ENCODE measurements at regions not wholly inside any gene's neighbourhood (a gene's known extent, or its start where the extent isn't known, plus 50 kb on each side); places are given as distances from the start of the nearest gene placed in this dataset.

DNA sequence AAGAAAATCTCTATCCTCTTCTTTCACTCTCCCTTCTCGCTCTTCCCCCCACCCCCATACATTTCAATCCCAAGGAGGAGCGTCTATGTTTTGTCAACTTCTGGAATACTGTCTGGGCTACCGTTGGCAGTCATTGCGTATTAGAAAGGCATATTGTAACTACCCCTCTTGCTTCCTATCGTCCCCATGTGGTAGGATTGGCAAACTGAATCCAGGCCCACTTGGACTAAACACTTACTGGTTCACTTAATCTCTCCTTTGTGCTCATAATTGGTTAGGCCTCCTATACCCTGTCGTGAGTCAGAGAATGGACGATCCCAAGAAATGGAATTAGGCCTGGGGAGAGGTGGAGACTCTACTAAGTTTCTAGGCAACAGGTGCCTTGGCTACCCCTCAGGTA is 68.8 kb upstream of the SLC8A3 start:
- TF ChIP-seq CTCF (IDR thresholded peaks at IDR 0.05; ENCODE audit: low read depth, low read length) (peak; percentile 57), EZH2phosphoT487 (IDR thresholded peaks at IDR 0.05; ENCODE audit: low read depth) (no peak)
